GM12872 (cell line): ENCODE measurements at regions not wholly inside any gene's neighbourhood (a gene's known extent, or its start where the extent isn't known, plus 50 kb on each side); places are given as distances from the start of the nearest gene placed in this dataset.

Source experiments
- TF ChIP-seq, protein P1 (sequence below): IDR thresholded peaks from 3 replicates; pipeline ENCODE4 v1.5.1; 2011; ENCODE audit warnings: low read depth, mild to moderate bottlenecking, low read length, moderate library complexity; ENCODE audit not compliant: insufficient read depth

DNA sequence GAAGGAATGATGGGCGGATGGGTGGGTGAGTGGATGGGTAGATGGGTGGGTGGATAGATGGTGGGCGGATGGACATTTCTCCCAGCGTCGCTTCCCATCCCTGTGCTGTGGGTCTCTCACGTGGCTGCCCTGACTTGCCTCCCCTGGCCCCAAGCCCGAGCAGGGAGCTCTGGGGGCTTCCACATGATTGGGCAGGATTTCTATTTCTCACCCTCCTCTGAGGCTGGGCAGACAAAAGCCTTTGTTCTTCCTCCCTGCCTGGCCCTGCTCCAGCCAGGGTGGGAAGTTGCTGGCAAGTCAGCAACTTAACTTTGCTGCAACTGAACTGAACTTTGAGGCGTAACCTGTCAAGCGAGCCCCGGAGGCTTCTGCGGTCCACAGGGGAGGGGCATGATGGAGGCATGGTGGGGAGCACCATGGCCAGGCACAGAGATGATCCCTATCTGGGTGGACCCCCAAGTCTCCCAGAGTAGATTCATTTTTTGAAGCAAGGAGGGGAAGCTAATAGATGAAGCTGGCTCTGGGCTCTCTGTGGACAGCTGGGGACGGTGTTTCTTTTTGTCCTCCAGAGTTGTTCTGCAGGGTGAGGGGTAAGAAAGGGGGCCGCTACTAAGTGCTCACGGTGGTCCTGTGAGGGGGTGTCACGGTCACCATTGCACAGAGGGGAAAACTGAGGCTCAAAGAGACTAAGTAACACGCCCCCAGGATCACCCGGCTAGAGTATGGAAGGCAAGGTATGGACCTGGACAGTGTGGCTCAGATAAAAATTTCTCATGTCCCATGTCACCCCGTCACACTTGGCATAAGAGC is 140.1 kb downstream of the CEBPB start:
- TF ChIP-seq, protein P1, sequence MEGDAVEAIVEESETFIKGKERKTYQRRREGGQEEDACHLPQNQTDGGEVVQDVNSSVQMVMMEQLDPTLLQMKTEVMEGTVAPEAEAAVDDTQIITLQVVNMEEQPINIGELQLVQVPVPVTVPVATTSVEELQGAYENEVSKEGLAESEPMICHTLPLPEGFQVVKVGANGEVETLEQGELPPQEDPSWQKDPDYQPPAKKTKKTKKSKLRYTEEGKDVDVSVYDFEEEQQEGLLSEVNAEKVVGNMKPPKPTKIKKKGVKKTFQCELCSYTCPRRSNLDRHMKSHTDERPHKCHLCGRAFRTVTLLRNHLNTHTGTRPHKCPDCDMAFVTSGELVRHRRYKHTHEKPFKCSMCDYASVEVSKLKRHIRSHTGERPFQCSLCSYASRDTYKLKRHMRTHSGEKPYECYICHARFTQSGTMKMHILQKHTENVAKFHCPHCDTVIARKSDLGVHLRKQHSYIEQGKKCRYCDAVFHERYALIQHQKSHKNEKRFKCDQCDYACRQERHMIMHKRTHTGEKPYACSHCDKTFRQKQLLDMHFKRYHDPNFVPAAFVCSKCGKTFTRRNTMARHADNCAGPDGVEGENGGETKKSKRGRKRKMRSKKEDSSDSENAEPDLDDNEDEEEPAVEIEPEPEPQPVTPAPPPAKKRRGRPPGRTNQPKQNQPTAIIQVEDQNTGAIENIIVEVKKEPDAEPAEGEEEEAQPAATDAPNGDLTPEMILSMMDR, result no peak

DNA sequence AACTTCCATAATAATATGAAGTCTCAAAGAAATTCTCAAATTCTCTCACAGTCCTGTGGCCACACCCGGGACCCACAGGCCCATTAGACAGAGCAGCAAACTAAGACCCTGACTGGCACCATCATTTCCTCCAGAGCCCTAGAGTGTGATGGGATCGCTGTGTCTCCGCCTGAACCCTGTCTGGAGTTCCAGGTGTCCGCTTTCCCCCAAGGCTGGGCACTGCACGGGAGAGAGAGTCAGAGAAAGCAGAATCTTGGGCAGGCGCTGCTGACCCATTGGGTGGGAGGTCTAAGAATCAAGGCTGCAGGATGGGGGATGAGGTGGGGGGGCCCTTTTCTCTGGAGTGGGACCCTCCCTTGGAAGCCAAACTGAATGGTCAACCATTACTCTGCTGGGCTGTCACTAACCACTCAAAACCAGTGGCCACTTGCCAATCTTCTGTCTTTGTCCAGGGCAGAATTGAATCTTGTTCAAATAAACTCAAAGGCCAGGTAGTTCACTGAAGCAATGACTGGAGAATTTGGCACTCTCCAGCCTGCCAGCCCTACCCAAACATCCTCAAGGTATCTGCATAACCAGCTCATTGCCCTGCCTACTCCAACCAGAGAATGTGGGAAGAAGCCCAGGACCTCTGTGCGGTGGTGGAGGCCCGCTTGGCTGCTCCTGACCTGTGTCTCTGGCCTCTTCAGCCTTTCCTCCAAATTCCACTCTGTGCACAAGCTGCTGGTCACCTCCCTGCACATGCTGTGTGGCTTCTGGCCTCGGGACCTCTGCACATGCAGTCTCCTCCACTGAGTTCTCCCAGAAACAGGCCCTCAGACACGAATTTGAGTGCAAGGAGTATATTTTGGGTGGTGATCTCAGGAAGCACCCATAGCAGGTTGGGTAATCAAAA is 141.1 kb downstream of the CEBPB start:
- TF ChIP-seq, protein P1, result no peak

DNA sequence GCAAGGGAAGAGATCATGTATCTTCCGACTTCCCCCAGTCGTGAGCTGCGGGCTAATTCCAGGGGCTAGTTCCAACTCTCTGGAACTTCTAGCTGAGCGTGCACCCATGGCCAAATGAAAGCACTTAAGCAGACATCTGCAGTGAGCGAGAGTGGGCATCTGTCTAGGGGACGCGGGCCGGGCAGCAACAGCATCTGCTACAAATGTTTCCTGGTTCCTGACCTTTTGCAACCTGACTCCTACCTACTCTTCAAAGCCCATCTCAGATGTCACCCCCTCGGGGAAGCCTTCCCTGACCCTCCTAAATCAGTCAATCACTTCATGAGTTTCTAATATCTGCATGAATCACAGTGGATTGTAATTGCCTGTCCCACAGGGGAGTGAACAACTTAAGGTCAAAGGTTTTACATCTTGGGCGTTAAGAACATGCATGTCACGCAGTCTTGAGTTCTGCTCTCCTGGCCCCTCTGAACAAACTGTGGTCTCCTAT is 141.9 kb downstream of the CEBPB start:
- TF ChIP-seq, protein P1, result no peak

DNA sequence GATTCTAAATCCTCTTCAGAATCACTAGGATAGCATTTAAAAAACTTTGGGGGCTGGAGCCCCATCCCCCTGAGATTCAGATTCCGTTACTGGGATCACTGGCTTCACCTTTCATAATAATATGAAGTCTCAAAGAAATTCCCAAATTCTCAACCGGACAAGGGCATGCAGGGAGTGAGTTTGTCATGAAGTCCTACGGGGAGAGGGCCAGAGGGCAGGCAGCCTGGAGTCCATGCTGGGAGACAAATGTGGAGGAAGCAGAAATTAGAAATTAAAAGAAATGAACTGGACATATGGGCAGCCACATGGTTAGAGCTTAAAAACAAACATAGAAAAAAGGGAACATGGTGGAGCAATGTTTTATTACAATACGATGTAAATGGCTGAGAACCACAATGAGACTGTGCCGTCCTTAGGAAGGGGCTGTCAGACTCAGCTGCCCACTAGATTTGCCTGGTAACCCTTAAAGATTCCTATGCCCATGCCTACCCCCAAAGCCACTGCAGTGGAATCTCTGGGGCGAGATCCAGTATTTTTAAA is 142.6 kb downstream of the CEBPB start:
- TF ChIP-seq, protein P1, result no peak

DNA sequence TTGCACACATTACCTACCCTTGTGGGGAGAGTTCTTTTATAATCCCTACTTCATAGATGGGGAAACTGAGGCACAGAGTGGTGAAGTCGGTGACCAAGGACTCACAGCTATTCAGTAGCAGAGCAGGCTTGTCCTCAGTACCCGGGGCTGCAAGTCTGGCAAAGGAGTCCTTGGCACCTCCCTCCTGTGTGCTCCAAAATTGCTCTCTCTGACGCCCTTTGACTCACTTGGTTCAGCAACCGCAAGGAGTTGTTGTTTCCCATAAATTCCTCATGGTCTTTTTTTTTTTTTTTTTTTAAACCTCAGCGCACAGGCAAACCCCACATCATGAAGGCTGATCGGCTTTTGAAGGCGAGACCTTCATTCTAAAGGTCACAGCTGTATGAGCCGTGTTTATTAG is 143.2 kb downstream of the CEBPB start:
- TF ChIP-seq, protein P1, result no peak

DNA sequence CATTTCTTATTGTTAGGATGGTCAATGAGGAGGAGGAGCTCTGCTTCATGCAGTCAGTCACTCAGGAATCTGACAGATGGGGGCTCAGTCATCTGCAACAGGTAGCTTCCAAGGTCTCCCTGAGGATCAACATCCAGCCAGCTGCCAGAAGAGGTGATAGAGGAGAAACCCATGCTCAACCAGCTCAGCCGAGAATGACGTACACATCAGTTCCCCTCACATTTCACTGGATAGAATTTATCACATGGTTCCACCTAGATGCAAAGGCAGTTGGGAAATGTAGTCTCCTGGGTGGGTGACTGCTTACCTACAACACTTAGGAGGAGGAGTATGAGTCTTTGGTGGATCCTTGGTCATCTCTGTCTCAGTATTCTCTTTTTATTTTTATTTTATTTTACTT is 144.5 kb downstream of the CEBPB start:
- TF ChIP-seq, protein P1, result no peak

DNA sequence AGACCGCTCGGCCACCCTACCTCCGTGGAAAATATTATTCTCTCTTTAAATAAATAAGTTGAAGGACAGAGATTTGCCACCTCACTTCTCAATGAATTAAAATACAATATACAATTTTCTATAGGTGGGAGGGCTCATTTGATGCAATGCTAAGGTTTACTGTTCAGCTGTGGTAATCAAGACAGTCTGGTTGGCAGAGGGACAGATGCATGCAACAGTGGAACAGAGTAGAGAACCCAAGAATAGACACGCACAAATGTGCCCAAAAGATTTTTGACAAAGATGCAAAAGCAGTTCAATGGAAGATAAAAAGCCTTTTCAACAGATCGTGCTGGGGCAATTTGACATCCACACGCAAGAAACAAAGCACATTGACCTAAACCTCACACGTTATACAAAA is 145.2 kb downstream of the CEBPB start:
- TF ChIP-seq, protein P1, result no peak
